CD4-positive, alpha-beta T cell (primary cell): ENCODE measurements at regions not wholly inside any gene's neighbourhood (a gene's known extent, or its start where the extent isn't known, plus 50 kb on each side); places are given as distances from the start of the nearest gene placed in this dataset.

Source experiments
- ATAC-seq: fragments of 200-7000 bp; cut with Tn5 transposase; one replicate; pipeline ENCODE4 v1.10.0; 2022; ENCODE audit warnings: mild to moderate bottlenecking; ENCODE audit not compliant: poor library complexity
- CTCF ChIA-PET: fragments of 350-600 bp; sonication (Branson Sonifier 250); formaldehyde crosslinking; loops from one replicate; lab custom pipeline; 2021; ENCODE audit warnings: antibody characterized with exemption, inconsistent platforms; lab: Charles Lee
- POLR2A ChIA-PET: fragments of 350-600 bp; sonication (Branson Sonifier 250); formaldehyde crosslinking; loops from one replicate; lab custom pipeline; 2021; ENCODE audit warnings: antibody characterized with exemption, inconsistent platforms; lab: Charles Lee
- DNase-seq, 14 experiments: peaks; one replicate each; pipeline ENCODE4 v3.0.0-alpha.2; 2013 to 2020; ENCODE audit warnings: mixed read lengths in 2 of 14
- H3K27ac ChIP-seq, 2 donors: one replicate each; pipeline versions ENCODE4 v1.5.1 to v1.7.0; 2013; ENCODE audit warnings: low read length in 2 of 2, low read depth in 1 of 2, mild to moderate bottlenecking in 1 of 2
- H3K27me3 ChIP-seq, 2 experiments: 1 replicate in 1 of 2; 2 replicates in 1 of 2; pipeline versions ENCODE4 v1.6.1 to v1.7.0; 2013; ENCODE audit warnings: low read length in 2 of 2, control low read depth in 1 of 2, mild to moderate bottlenecking in 1 of 2, moderate library complexity in 1 of 2; ENCODE audit not compliant: insufficient read depth in 2 of 2, control insufficient read depth in 1 of 2
- H3K36me3 ChIP-seq: one replicate; pipeline ENCODE4 v1.6.1; 2013; ENCODE audit warnings: low read length, control low read depth; ENCODE audit not compliant: insufficient read depth
- H3K4me1 ChIP-seq: one replicate; pipeline ENCODE4 v1.6.1; 2013; ENCODE audit warnings: low read length, control low read depth; ENCODE audit not compliant: insufficient read depth
- H3K4me3 ChIP-seq: one replicate; pipeline ENCODE4 v1.5.1; 2013; ENCODE audit warnings: mild to moderate bottlenecking, low read length, moderate library complexity
- H3K9me3 ChIP-seq, 2 experiments: 1 replicate in 1 of 2; 2 replicates in 1 of 2; pipeline versions ENCODE4 v1.6.1 to v1.7.0; 2013; ENCODE audit warnings: low read length in 2 of 2, mild to moderate bottlenecking in 2 of 2, control low read depth in 1 of 2, moderate library complexity in 1 of 2; ENCODE audit not compliant: control insufficient read depth in 1 of 2, insufficient read depth in 1 of 2
- H3K27ac Mint-ChIP-seq: one replicate; pipeline ENCODE4 v1.8.0; 2020; ENCODE audit warnings: mixed read lengths
- H3K27me3 Mint-ChIP-seq: one replicate; pipeline ENCODE4 v1.8.0; 2021; ENCODE audit warnings: mixed read lengths
- H3K36me3 Mint-ChIP-seq: one replicate; pipeline ENCODE4 v1.8.0; 2021; ENCODE audit warnings: low read depth, mixed read lengths
- H3K4me1 Mint-ChIP-seq: one replicate; pipeline ENCODE4 v1.8.0; 2021; ENCODE audit warnings: low read depth, mixed read lengths
- H3K4me3 Mint-ChIP-seq: one replicate; pipeline ENCODE4 v1.8.0; 2020; ENCODE audit warnings: mild to moderate bottlenecking, mixed read lengths
- H3K9me3 Mint-ChIP-seq: one replicate; pipeline ENCODE4 v1.8.0; 2020; ENCODE audit warnings: mixed read lengths
- intact Hi-C, 2 experiments: fragments of 100-400 bp; cut with DNase I in 1 of 2; cut with micrococcal nuclease in 1 of 2; formaldehyde crosslinking; loops; one replicate each; pipeline versions ENCODE4 v1.15.1 to v1.9.0; 2023 to 2025; cut with DNase I, micrococcal nuclease
- TF ChIP-seq, protein P1 (sequence below): fragments of 200-600 bp; IDR thresholded peaks from one replicate; pipeline ENCODE4 v1.8.0; 2022; ENCODE audit warnings: antibody characterized with exemption, mild to moderate bottlenecking

DNA sequence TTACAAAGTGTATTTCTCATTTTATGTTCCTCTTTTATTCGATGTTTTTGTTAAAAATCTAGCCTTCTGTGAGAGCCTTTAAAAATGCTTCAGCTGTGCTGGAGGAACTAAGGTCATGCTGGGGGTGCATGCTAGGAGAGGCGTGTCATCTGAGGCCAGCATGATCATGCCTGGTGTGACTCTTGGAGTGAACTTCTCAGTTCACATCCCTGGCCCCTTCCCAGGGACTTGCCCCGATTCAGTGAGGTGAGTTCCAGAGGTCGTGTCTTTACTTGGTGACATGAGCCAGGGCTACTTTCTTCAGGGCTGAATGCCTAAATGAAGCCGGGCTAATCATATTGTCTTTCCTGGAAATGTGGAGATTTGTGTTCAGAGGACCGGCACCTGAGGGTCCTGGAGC, 264.9 kb downstream of the MREG start:
- ATAC-seq (no peak), DNase-seq (peak in 2 of 14 experiments; percentile 22 to 62)
- Histone ChIP-seq H3K36me3 (no peaks in the 10 kb centered on the region), H3K4me3 (no peak overlapping the region), H3K9me3 (no peaks in the 10 kb centered on the region), H3K27ac (no peak overlapping the region), H3K4me1 (peaks cover 5% of the 10 kb centered on the region), H3K27me3 (peaks cover 0 to 4% of the 10 kb centered on the region in 2 experiments)
- Mint-ChIP-seq H3K27ac (no peak overlapping the region), H3K9me3 (no peaks in the 10 kb centered on the region), H3K4me1 (peaks cover 25% of the 10 kb centered on the region), H3K27me3 (peaks cover 15% of the 10 kb centered on the region), H3K4me3 (no peak overlapping the region), H3K36me3 (no peaks in the 10 kb centered on the region)
- CTCF ChIA-PET, result no interaction called here
- TF ChIP-seq, protein P1, sequence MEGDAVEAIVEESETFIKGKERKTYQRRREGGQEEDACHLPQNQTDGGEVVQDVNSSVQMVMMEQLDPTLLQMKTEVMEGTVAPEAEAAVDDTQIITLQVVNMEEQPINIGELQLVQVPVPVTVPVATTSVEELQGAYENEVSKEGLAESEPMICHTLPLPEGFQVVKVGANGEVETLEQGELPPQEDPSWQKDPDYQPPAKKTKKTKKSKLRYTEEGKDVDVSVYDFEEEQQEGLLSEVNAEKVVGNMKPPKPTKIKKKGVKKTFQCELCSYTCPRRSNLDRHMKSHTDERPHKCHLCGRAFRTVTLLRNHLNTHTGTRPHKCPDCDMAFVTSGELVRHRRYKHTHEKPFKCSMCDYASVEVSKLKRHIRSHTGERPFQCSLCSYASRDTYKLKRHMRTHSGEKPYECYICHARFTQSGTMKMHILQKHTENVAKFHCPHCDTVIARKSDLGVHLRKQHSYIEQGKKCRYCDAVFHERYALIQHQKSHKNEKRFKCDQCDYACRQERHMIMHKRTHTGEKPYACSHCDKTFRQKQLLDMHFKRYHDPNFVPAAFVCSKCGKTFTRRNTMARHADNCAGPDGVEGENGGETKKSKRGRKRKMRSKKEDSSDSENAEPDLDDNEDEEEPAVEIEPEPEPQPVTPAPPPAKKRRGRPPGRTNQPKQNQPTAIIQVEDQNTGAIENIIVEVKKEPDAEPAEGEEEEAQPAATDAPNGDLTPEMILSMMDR, result no peak
- POLR2A ChIA-PET, result no interaction called here
- intact Hi-C loops, result no loop called here

GRCh38 chr2:215746887-215747615, 266.3 kb downstream of the MREG start:
- Mint-ChIP-seq H3K4me3 (no peak overlapping the region), H3K9me3 (no peaks in the 10 kb centered on the region), H3K36me3 (no peaks in the 10 kb centered on the region), H3K4me1 (peaks cover 25% of the 10 kb centered on the region), H3K27ac (no peak overlapping the region), H3K27me3 (peaks cover 15% of the 10 kb centered on the region)
- Histone ChIP-seq H3K9me3 (no peaks in the 10 kb centered on the region), H3K27me3 (no peaks in the 10 kb centered on the region), H3K4me3 (no peak overlapping the region), H3K36me3 (no peaks in the 10 kb centered on the region), H3K27ac (no peak overlapping the region), H3K4me1 (peaks cover 5% of the 10 kb centered on the region)
- CTCF ChIA-PET, result no interaction called here
- DNase-seq (no peak), ATAC-seq (no peak)
- TF ChIP-seq, protein P1, result no peak
- POLR2A ChIA-PET, result no interaction called here
- intact Hi-C loops, result no loop called here

- Histone ChIP-seq H3K27me3 (no peaks in the 10 kb centered on the region), H3K4me3 (no peak overlapping the region), H3K27ac (no peak overlapping the region), H3K9me3 (no peaks in the 10 kb centered on the region), H3K36me3 (no peaks in the 10 kb centered on the region), H3K4me1 (peaks cover 5% of the 10 kb centered on the region)
- TF ChIP-seq, protein P1, result no peak
- ChIA-PET CTCF (no interaction called here), POLR2A (no interaction called here)
- intact Hi-C loops, result no loop called here
- no peaks in the 10 kb centered on the region for H3K36me3 Mint-ChIP-seq
- peaks cover 23% of the 10 kb centered on the region for H3K4me1 Mint-ChIP-seq
- DNase-seq, result no peak
- H3K4me3 Mint-ChIP-seq, result no peak overlapping the region
- H3K9me3 Mint-ChIP-seq, result no peaks in the 10 kb centered on the region
- no peak for ATAC-seq
- H3K27me3 Mint-ChIP-seq, result peaks cover 15% of the 10 kb centered on the region
- no peak overlapping the region for H3K27ac Mint-ChIP-seq
Measured at GRCh38 chr2:215746226-215746886, 267.0 kb downstream of the MREG start.
